ENCODE measurements at regions not wholly inside any gene's neighbourhood (a gene's known extent, or its start where the extent isn't known, plus 50 kb on each side); places are given as distances from the start of the nearest gene placed in this dataset.
"Not testable (repeated sequence)": the region's sequence is repeated elsewhere in the genome, so short reads cannot be mapped to it uniquely, and the experiment has no call there.

DNA sequence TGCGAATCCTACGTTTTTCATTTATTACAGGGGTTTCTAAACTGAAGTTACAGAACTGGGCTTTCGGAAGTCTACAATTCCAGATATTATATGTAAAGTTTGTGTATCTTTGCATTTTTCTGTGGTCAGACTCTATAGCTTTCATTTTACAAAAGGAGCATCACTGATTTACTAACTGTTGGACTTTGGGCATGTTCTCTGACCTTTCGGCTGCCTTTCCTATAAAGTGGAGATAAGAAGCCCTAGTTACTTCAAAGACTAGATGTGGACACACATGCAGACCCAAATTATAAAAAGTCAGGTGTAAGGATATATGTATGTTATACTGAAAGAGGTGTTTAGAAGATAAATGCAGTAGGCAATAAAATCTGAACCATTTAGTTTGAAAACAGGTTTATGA, 126.6 kb upstream of the PRKCQ start:
- DNase-seq (ENCODE audit: low read depth in 4 of 4, low spot score in 2 of 4), result no peak

DNA sequence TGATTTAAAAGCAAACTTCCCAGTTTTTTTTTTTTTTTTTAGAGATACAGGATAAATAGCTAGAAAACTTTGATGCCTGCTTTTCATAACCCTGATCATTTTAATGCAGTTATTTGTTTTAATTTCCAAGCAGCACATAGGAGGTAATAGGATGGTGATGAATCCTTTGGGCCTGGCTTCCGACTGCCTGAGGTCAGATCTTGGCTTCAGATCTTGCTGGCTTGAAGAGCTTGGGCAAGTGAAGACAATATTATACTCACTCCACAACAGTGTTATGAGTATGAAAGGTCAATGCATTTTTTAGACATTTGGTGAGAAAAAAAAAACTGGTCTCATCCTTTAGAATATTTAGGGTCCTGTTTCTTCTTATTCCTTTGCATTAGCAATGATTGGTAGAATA, 124.8 kb upstream of the PRKCQ start:
- no peak for DNase-seq (ENCODE audit: low read depth in 4 of 4, low spot score in 2 of 4)

GRCh38 chr10:6702833-6703232, 122.8 kb upstream of the PRKCQ start:
- DNase-seq (ENCODE audit: low read depth in 4 of 4, low spot score in 2 of 4), result not testable (repeated sequence)

DNA sequence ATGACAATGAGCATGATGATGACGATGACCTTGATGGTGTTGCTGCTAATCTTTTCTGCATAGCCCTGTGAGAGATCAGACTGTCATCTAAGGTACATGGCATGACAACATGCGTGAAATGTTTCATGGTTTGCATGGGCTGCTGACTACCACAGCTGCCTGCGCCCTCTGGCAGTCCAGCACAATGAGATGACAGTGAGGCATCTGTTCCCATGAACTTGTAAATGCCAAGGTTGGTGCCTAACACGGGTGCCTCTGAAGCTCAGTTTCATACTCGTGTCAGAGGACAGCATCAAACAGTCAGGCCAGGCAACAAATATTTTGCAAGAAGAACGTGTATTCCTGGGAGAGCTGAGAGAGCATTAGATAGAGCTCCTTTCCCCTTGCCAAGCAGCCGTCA, 122.0 kb upstream of the PRKCQ start:
- no peak for DNase-seq (ENCODE audit: low read depth in 4 of 4, low spot score in 2 of 4)

- DNase-seq (ENCODE audit: low read depth in 4 of 4, low spot score in 2 of 4), result no peak
These were observed 121.2 kb upstream of the PRKCQ start for GRCh38 chr10:6701289-6701688.

DNA sequence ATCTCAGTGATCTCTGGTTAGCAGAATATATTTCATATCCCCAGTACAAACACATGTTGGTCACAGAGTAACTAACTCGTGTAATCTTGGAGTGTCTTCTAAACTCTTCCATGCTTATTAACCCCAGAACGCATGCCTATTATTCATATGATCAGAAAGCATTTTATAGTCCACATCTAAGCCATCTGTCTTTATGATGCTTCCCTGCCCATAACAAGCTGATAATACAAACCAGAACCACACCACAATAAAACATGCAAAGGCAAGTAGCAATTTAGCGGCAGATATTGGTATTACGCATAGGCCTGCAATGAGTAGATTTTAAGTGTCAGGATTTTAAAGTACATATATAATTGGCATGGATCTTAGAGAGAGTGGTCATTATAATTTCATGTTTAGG, 120.0 kb upstream of the PRKCQ start:
- no peak for DNase-seq (ENCODE audit: low read depth in 4 of 4, low spot score in 2 of 4)

DNA sequence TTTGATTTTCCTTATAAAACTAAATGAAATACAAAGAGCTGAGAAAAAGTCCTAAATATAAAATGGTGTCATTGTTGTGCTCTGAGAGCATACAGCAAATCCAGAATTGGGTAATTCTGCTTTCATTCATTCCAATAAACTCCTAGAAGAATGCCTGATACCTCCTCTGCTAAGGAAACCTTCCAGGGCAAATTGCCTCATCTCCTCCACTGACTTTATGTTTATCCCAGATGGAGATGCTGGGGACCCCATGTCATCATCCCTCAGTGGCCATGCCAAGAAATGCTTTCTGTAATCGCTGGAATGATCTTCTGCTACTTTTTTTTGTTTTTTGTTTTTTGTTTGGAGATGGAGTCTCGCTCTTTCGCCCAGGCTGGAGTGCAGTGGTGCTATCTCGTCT, 119.3 kb upstream of the PRKCQ start:
- DNase-seq (ENCODE audit: low read depth in 4 of 4, low spot score in 2 of 4), result no peak

DNA sequence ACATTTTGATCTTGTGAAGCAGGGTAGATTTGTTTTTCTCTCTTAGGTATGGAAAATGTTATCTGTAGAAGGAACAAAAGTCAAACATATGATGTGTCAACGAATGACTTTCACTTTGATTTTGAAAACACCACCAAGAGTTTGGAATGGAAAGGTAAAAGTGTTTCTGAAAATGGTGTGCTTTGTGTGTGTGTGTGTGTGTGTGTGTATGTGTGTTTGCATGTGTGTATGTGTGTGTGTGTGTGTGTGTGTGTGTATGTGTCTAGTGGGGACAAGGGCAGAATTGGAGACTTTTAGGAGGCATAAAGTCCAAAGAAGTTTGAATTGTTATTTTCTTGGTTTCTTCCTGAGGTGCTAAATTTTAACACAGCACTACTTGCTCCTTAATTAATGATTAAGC, 115.4 kb upstream of the PRKCQ start:
- no peak for DNase-seq (ENCODE audit: low read depth in 4 of 4, low spot score in 2 of 4)

DNA sequence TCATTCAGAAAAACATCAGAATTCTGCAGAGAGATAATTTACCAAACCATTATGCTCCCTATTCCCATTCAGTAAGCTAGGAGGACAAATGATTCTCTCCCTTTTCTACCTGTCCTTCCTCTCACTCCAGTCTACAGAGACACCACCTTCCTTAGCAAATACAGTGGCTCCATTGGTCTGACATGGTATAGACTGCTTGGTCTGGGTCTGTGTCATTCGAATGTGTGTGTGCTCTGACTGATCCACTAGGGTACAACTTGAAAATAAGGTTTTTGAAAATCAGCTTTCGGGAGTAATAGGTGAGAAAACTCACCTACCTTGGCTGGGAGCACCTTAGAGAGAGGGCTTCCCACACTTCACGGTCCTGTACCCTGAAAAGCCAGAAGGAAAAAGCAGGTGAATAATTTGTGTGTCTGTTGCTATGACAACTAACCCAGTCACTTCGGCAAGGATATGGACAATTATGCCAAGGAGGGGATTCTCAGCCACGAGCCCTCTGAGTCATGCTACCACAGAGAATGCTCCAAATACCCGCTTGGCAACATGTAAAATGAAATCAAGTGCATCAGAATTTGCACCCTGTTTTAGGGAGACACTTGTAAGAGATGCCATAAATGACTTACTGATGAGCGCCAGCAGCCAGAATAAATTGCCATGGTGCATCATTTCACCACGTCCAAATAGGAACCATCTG, 114.5 kb upstream of the PRKCQ start:
- no peak for DNase-seq (ENCODE audit: low read depth in 4 of 4, low spot score in 2 of 4)

GRCh38 chr10:6692856-6693255, 112.8 kb upstream of the PRKCQ start:
- DNase-seq (ENCODE audit: low read depth in 4 of 4, low spot score in 2 of 4), result no peak

DNA sequence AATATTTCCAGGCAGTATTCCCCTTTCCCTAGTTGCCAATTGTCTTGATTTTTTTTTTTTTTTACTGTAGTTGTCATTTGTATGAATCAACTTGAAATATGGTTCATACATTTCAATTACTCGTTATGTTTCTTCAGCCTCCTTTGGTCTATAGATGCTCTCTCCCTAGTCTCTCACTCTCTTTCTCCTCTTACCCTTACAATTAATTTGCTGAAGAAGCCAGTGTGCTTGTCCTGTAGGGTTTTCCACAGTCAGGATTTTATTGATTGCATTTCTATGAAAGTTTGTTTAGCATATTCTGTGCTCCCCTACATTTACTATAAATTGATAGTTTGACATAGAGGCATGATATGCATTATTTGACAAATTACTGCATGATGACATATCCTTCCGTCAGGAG, 112.0 kb upstream of the PRKCQ start:
- DNase-seq (ENCODE audit: low read depth in 4 of 4, low spot score in 2 of 4), result no peak

- no peak for DNase-seq (ENCODE audit: low read depth in 4 of 4, low spot score in 2 of 4)
These were observed 109.0 kb upstream of the PRKCQ start for GRCh38 chr10:6689036-6689435.

GRCh38 chr10:6680735-6681134, 100.7 kb upstream of the PRKCQ start:
- DNase-seq (ENCODE audit: low read depth in 4 of 4, low spot score in 2 of 4), result no peak

DNA sequence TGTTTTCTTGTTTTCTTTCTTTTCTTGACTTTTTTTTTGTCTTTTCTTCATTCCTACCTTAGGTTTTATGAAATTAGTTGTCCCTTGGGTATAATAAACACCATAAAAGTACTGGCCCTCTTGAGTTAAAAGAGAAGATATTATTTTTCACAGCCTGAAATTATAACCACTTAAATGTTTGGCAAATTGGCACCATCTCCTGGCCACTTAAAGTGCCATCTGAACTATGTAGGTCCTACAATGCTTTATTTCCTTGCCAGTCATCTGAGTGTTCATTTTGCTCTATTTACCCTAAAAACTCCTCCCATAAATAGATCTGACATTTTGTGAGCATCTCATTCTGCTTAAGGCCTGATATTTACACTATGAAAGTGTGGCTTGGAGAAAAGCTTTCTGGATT, 98.9 kb upstream of the PRKCQ start:
- no peak for DNase-seq (ENCODE audit: low read depth in 4 of 4, low spot score in 2 of 4)

- peak in 2 of 4 donors; percentile 28 to 31 for DNase-seq (ENCODE audit: low read depth in 4 of 4, low spot score in 2 of 4)
These were observed 98.2 kb upstream of the PRKCQ start for GRCh38 chr10:6678211-6678803.

DNA sequence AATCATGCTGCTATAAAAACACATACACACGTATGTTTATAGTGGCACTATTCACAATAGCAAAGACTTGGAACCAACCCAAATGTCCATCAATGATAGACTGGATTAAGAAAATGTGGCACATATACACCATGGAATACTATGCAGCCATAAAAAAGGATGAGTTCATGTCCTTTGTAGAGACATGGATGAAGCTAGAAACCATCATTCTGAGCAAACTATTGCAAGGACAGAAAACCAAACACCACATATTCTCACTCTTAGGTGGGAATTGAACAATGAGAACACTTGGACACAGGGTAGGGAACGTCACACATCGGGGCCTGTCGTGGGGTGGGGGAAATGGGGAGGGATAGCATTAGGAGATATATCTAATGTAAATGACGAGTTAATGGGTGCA, 97.1 kb upstream of the PRKCQ start:
- DNase-seq (ENCODE audit: low read depth in 4 of 4, low spot score in 2 of 4), result not testable (repeated sequence)

DNA sequence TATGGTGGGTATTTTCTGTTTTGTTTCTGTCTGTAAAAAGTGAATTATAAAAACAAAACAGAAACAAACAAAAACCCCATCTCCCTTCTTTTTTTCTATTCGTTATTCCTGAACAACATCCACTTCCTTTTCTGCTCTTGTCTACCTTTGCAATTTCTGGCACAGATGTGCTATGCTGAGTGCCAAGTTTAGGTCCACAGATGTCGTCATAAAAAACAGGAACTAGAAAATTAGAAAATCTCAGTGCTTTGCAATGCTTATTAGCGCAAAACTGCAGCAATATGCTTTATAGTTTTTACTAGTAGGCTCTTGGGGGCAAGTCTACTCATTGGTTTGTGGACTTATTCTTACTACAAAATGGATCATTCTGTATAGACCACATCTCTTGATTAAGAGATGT, 94.2 kb upstream of the PRKCQ start:
- no peak for DNase-seq (ENCODE audit: low read depth in 4 of 4, low spot score in 2 of 4)

DNA sequence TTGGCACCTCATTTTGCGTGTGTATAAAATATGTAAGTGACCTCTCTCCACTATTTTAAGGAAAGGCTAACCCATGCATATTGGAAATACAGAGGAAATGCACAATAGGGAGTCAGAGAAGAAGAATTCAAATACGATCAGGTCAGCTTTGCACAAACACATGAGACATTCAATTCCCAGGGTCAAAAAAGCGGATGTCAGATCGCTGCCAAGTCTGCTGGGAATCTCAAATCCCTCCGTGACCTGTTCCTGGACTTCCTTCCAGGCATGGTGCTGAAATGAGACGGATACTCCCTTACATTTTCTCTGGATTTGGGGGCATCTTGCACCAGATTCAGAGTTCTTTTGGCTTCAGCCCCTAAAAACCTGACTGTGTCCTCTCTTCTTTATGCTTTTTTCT, 91.9 kb upstream of the PRKCQ start:
- no peak for DNase-seq (ENCODE audit: low read depth in 4 of 4, low spot score in 2 of 4)

DNA sequence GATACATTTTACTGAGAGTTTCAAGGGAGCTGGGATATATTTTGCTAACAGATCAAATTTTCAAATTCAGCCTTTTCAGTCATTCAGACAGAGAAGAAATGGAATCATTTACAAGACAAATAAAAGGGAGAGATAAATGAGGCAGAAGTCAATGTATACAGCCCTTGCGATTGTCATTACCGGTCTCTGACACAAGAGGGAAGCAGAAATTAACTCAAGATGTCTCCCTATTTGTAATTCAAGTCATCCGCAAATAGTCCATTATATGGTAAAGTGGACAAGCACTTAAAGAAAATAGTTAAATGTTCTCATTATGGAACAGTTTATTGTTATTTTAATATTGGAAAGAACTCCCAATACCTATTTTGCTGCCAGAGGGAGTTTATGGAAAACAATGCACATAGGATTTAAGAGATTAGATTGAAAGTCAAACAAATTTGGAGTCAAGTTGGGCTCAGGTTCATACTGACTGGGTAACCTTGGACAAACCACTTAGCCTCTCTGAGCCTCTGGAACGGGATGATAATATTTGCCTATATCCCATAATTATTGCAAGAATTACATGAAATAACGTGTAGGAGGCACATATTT, 89.3 kb upstream of the PRKCQ start:
- peak in 2 of 4 donors; percentile 10 to 43 for DNase-seq (ENCODE audit: low read depth in 4 of 4, low spot score in 2 of 4)

- peak in 2 of 4 donors; percentile 35 to 39 for DNase-seq (ENCODE audit: low read depth in 4 of 4, low spot score in 2 of 4)
These were observed 87.7 kb upstream of the PRKCQ start for GRCh38 chr10:6667679-6668270.

GRCh38 chr10:6667150-6667549, 87.1 kb upstream of the PRKCQ start:
- no peak for DNase-seq (ENCODE audit: low read depth in 4 of 4, low spot score in 2 of 4)

DNA sequence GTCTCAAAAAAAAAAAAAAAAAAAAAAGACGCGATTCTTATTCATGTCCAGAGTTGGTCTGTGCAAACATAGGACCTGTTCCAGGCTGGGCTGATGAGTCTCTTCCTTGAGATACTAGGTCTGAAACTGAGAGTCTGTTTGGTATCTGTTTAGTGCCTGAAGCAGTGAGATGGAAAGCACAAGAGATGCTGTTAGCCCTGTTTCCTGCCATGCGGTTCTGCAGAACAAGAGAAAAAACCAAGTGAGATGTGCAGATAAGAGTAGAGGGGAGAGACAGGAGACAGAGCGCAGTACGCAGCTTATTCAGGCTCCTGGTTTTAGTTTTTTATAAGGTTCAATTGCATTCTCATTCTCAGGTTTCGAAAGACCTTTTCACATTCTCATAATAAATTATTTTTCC, 85.8 kb upstream of the PRKCQ start:
- DNase-seq (ENCODE audit: low read depth in 4 of 4, low spot score in 2 of 4), result no peak

Data from left renal cortex interstitium (tissue), 4 donors.